AG10803 (cell line): ENCODE measurements at regions not wholly inside any gene's neighbourhood (a gene's known extent, or its start where the extent isn't known, plus 50 kb on each side); places are given as distances from the start of the nearest gene placed in this dataset.

Experiments used
- DNase-seq: peaks from one replicate; pipeline ENCODE4 v3.0.0; 2010; ENCODE audit warnings: low read depth
- H3K4me3 ChIP-seq: 2 replicates; pipeline ENCODE4 v1.5.1; 2011; ENCODE audit warnings: mild to moderate bottlenecking, low read length, control low read depth
- CTCF ChIP-seq: conservative IDR thresholded peaks from 2 replicates; pipeline ENCODE4 v1.5.1; 2011; ENCODE audit warnings: mild to moderate bottlenecking, low read length, control low read depth, inconsistent platforms

DNA sequence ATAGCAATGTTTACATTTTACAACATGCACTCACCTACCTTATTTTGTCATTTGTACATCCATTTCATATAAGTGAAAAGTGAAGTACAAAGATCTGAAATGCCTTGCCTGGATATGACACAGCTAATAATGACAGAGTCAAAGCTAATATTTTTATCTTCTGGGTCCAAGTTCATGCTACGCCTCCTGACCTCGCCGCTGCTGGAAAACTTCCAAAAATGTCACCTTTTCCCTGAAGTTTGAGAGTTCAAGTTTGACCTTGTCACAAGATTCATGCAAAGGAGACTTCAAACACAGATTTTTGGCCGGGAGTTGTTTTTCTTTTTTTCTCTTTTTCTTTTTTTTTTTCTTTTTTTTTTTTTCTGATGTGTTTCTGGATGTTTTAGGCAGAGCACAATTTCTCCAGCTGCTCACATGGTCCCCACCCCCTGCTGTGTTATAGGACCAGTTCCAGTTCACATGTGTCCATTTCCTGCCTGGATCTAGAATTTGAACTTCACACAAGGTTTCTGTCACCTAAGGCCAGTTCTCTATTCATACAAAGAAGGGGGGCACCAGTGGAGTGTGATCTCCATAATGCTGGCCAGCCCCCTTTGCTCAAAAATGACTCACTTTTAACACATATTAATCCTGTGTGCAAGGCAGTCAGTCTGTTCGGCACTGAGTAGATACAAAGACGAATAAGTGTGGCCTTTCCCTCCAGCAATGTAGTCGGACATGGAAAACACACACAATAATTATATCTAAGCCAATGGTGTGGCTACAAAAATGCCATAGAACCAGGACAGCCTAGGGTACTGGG, 546.8 kb downstream of the BUD13 start:
- no peak overlapping the region for H3K4me3 ChIP-seq
- no peak for DNase-seq
- no peak for TF ChIP-seq CTCF

DNA sequence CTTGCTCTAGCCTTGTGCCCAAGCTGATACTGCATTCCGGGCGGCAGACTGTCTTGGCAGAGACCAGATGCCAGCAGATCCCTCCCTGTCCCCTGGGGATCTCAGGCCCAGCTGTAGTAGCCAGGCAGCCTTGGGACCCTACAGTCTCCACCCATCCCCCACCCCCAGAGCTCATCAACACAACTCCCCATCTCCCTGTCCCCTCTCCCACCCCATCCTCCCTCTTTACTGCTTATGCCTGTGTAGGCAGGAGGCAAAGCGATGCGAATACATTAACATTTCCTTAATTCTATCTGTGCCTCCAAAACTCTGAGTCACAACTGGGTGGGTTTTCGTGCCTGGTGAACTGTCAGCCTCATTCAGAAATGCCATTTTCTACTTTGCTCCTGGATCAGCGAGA, 547.6 kb downstream of the BUD13 start:
- no peak for DNase-seq
- TF ChIP-seq CTCF, result no peak
- no peak overlapping the region for H3K4me3 ChIP-seq

DNA sequence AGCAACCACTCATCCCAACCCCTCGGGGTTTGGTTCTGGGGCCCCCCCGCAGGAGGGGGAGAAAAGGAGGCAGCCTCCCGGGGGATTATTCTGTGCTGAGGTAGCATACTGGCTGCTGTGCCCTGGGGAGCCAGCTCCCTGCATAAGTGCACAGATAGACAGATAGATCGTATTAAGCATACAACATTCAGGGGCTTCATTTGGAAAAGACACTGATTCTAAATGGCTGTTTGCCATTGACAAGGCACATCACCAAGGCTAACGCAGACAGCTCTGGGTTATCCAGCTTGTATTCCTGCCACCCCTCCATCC, 547.9 kb downstream of the BUD13 start:
- TF ChIP-seq CTCF, result no peak
- no peak for DNase-seq
- no peak overlapping the region for H3K4me3 ChIP-seq

DNA sequence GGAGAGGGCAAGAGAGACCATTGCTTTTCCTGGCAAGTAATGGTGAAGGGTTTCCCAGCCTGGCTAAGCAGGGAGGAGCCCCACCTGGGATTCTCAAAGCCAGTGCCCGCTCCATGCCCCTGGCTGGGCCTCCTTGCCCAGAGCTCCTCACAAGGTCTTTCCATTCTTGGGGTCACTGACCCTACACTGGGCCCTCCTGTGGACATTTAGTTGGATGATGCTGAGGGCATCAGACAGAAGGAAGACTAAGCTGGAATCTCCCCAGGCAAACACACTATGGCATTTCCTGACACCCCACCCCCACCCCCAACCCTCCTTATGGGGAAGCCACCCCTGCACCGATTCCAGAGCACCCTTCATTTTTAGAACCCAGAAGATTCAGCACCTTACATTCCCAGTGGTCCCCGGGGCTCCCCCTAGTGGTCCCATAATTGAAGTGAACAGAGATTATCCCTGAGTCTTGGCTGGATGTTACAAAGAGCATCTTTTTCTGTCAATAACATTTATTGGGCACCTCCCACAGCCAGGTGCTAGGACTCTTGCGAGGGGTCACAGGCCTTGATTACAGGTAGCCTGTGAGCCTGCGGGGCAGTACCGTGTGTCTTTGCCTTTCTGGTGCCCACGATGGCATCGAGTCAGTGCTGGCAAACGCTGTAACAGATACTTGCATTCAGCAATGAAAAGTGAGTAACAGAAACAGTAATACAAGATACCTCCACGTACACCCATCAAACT, 548.5 kb downstream of the BUD13 start:
- DNase-seq, result peak; percentile 23
- H3K4me3 ChIP-seq, result no peak overlapping the region
- peak; percentile 75 for TF ChIP-seq CTCF

- no peak overlapping the region for H3K4me3 ChIP-seq
- TF ChIP-seq CTCF, result no peak
- no peak for DNase-seq
Measured at GRCh38 chr11:116221351-116221750, 551.4 kb downstream of the BUD13 start.

DNA sequence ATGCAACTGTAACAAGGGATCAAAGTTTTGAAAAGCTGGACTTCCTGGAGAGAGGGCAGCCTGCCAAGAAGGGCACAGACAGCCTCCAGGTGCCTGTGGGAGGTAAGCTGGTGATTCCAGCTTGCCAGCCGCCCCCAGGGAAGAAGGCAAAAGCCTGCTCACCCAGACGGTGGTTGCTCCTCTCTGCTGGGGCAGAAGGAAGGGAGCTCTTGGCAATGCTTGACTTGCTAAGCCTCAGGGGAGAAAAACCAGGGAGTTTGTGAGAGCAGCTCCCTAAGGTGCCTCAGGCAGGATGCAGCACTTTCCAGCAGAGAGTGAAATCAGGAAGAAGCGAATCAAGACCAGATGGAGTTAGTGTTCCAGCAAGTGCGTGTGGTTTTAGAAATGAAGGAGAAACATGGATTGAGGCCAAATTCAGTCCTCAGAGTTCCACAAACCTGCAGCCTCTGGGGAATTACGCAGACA, 553.6 kb downstream of the BUD13 start:
- TF ChIP-seq CTCF, result no peak
- H3K4me3 ChIP-seq, result no peak overlapping the region
- peak; percentile 5 for DNase-seq

GRCh38 chr11:116217441-116217840, 555.3 kb downstream of the BUD13 start:
- no peak overlapping the region for H3K4me3 ChIP-seq
- DNase-seq, result no peak
- no peak for TF ChIP-seq CTCF
